Activated CD4-positive, alpha-beta memory T cell treated with anti-CD3 and anti-CD28 coated beads, Interleukin-2, amount 10 ng/mL, durations not matched to agents 7 days and 5 days (primary cell): ENCODE measurements at regions not wholly inside any gene's neighbourhood (a gene's known extent, or its start where the extent isn't known, plus 50 kb on each side); places are given as distances from the start of the nearest gene placed in this dataset.

ENCODE experiments used
- CTCF ChIA-PET: fragments of 350-600 bp; sonication (Branson Sonifier 250); formaldehyde crosslinking; loops from one replicate; lab custom pipeline; 2021; ENCODE audit warnings: antibody characterized with exemption, inconsistent platforms; lab: Charles Lee
- POLR2A ChIA-PET: fragments of 350-600 bp; sonication (Branson Sonifier 250); formaldehyde crosslinking; loops from one replicate; lab custom pipeline; 2021; ENCODE audit warnings: antibody characterized with exemption; lab: Charles Lee
- DNase-seq: peaks from one replicate; pipeline ENCODE4 v3.0.0-alpha.2; 2020
- H3K27ac Mint-ChIP-seq: one replicate; pipeline ENCODE4 v1.8.0; 2021; ENCODE audit warnings: mild to moderate bottlenecking, mixed read lengths
- H3K27me3 Mint-ChIP-seq: one replicate; pipeline ENCODE4 v1.8.0; 2021; ENCODE audit warnings: mixed read lengths
- H3K36me3 Mint-ChIP-seq: one replicate; pipeline ENCODE4 v1.8.0; 2021; ENCODE audit warnings: low read depth, mixed read lengths
- H3K4me1 Mint-ChIP-seq: one replicate; pipeline ENCODE4 v1.8.0; 2021; ENCODE audit warnings: mixed read lengths
- H3K4me3 Mint-ChIP-seq: one replicate; pipeline ENCODE4 v1.8.0; 2021; ENCODE audit warnings: mild to moderate bottlenecking, mixed read lengths
- H3K9me3 Mint-ChIP-seq: one replicate; pipeline ENCODE4 v1.8.0; 2021; ENCODE audit warnings: mixed read lengths

DNA sequence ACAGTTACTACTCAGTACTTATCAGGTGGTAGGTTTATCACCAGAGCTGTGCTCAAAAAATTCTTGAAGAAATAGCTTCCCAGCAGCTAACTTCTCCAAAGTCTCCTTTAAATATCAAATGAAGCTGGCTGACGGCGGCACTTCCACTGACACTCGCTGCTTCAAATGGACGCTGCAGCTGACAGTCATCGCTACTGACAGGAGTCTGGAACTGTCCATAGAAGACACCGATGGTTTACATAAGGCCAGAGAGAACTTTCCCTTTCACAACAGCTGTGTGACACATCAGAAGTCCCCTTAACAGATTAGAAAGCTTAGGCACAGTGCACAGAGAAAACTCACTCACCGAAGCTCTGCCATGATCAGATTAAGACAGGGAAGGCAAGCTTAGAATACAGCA is 270.2 kb downstream of the SHOX2 start:
- POLR2A ChIA-PET = no interaction called here
- H3K4me1 Mint-ChIP-seq = no peaks in the 10 kb centered on the region

DNA sequence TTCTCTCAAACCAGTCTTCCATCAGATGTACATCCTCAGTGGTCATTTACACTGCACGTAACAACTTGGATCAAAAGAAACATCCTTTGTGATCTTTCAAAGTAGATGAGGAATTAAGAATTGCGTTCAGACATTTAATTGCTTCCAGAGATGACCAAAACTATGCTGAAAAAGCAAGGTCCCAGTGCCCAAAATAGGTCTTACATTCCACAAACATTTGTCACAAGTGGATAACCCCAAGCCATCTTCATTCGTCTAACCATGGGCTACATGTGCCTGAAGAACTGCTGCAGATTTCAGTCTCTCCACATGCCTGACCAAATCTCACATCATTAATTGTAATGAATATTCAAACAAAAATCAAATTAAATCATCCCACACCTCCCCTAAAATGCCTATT is 273.6 kb downstream of the SHOX2 start:
- Mint-ChIP-seq H3K27me3 (no peaks in the 10 kb centered on the region), H3K27ac (no peak overlapping the region), H3K9me3 (peaks cover 2% of the 10 kb centered on the region), H3K4me3 (no peak overlapping the region), H3K4me1 (no peaks in the 10 kb centered on the region), H3K36me3 (no peaks in the 10 kb centered on the region)
- ChIA-PET POLR2A (no interaction called here), CTCF (no interaction called here)
- DNase-seq = no peak

More for the DNA sequence above, 270.2 kb downstream of the SHOX2 start:
- no peaks in the 10 kb centered on the region for H3K36me3 Mint-ChIP-seq
- H3K27me3 Mint-ChIP-seq = no peaks in the 10 kb centered on the region
- no peak for DNase-seq
- H3K4me3 Mint-ChIP-seq = no peak overlapping the region
- CTCF ChIA-PET = no interaction called here
- H3K27ac Mint-ChIP-seq = no peak overlapping the region
- no peaks in the 10 kb centered on the region for H3K9me3 Mint-ChIP-seq

DNA sequence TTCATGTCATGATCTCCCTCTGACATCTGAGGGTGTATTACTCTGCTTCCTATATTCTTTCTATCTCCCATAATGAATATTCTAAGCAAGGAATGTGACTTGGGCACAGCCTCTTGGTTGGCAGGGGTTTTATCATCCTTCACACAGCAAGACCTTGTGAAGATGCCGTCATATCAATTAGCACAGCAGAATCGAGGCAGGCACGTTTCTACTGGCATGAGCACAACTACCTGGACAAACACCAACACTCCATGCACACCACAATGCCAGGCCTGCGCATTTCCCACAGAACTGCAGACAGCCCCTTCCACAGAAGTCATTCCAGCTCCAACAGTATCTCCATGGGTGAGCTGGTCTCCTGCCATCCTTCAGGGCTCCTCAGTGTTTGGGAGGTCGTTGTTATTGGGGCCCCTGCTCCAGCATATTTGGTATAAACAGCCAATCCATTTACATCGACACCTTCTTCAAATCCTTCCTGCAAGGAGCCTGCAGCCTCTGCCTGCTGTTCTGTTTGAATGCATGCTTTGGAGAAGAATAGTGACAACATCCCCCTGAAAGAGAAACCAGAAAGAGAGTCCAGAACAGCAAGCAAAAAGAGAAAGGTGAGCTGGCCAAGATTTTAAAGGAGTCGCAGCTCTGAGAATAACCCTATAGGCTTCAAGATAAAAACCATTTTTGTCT is 275.5 kb downstream of the SHOX2 start:
- Mint-ChIP-seq H3K36me3 (no peaks in the 10 kb centered on the region), H3K4me1 (no peaks in the 10 kb centered on the region), H3K27me3 (no peaks in the 10 kb centered on the region), H3K27ac (no peak overlapping the region), H3K9me3 (peaks cover 2% of the 10 kb centered on the region), H3K4me3 (no peak overlapping the region)
- DNase-seq = no peak
- ChIA-PET POLR2A (no interaction called here), CTCF (no interaction called here)

GRCh38 chr3:157829786-157830185 is 276.4 kb downstream of the SHOX2 start:
- H3K4me3 Mint-ChIP-seq = no peak overlapping the region
- H3K4me1 Mint-ChIP-seq = no peaks in the 10 kb centered on the region
- no peaks in the 10 kb centered on the region for H3K27me3 Mint-ChIP-seq
- no peak overlapping the region for H3K27ac Mint-ChIP-seq
- ChIA-PET CTCF (no interaction called here), POLR2A (no interaction called here)
- peaks cover 2% of the 10 kb centered on the region for H3K9me3 Mint-ChIP-seq
- no peak for DNase-seq
- H3K36me3 Mint-ChIP-seq = no peaks in the 10 kb centered on the region

- H3K27me3 Mint-ChIP-seq = no peaks in the 10 kb centered on the region
- DNase-seq = no peak
- H3K9me3 Mint-ChIP-seq = peaks cover 2% of the 10 kb centered on the region
- ChIA-PET POLR2A (no interaction called here), CTCF (no interaction called here)
- no peak overlapping the region for H3K27ac Mint-ChIP-seq
- no peaks in the 10 kb centered on the region for H3K4me1 Mint-ChIP-seq
- H3K4me3 Mint-ChIP-seq = no peak overlapping the region
- no peaks in the 10 kb centered on the region for H3K36me3 Mint-ChIP-seq
Observed at GRCh38 chr3:157824281-157824680, 281.9 kb downstream of the SHOX2 start.

DNA sequence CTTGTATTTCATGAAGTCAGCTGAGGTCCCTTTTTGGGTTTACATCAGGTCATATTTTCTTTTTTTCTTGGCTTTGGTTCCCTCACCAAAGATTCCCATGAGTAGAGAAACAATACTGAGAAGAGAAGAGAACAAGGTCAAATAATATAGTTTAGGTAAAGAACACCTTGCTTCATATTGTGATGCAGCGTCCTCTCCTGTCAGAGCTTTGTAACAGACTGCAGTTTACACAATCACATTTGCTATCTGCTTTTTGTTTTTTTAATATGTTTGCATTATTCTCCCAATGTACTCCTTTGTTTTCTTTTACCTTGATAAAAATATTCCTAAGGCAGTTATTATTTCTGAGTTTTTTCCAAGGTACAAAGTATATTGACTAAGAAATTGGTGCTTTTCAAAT is 283.2 kb downstream of the SHOX2 start:
- Mint-ChIP-seq H3K4me1 (no peaks in the 10 kb centered on the region), H3K36me3 (no peaks in the 10 kb centered on the region), H3K9me3 (no peaks in the 10 kb centered on the region), H3K27me3 (no peaks in the 10 kb centered on the region), H3K27ac (no peak overlapping the region), H3K4me3 (no peak overlapping the region)
- CTCF ChIA-PET = no interaction called here
- no peak for DNase-seq
- POLR2A ChIA-PET = no interaction called here

GRCh38 chr3:157820157-157820517 is 286.1 kb downstream of the SHOX2 start:
- no peaks in the 10 kb centered on the region for H3K9me3 Mint-ChIP-seq
- H3K4me3 Mint-ChIP-seq = no peak overlapping the region
- no peaks in the 10 kb centered on the region for H3K4me1 Mint-ChIP-seq
- ChIA-PET CTCF (no interaction called here), POLR2A (no interaction called here)
- DNase-seq = no peak
- no peak overlapping the region for H3K27ac Mint-ChIP-seq
- no peaks in the 10 kb centered on the region for H3K27me3 Mint-ChIP-seq
- H3K36me3 Mint-ChIP-seq = no peaks in the 10 kb centered on the region

- no peak for DNase-seq
- H3K27ac Mint-ChIP-seq = no peak overlapping the region
- no peak overlapping the region for H3K4me3 Mint-ChIP-seq
- CTCF ChIA-PET = no interaction called here
- POLR2A ChIA-PET = no interaction called here
- no peaks in the 10 kb centered on the region for H3K36me3 Mint-ChIP-seq
- no peaks in the 10 kb centered on the region for H3K9me3 Mint-ChIP-seq
- no peaks in the 10 kb centered on the region for H3K27me3 Mint-ChIP-seq
- no peaks in the 10 kb centered on the region for H3K4me1 Mint-ChIP-seq
Observed at GRCh38 chr3:157819270-157820156, 286.7 kb downstream of the SHOX2 start.

- DNase-seq = no peak
- Mint-ChIP-seq H3K4me1 (no peaks in the 10 kb centered on the region), H3K9me3 (no peaks in the 10 kb centered on the region), H3K27ac (no peak overlapping the region), H3K27me3 (no peaks in the 10 kb centered on the region), H3K36me3 (no peaks in the 10 kb centered on the region), H3K4me3 (no peak overlapping the region)
- ChIA-PET CTCF (no interaction called here), POLR2A (no interaction called here)
Observed at GRCh38 chr3:157816896-157817295, 289.3 kb downstream of the SHOX2 start.

GRCh38 chr3:157816296-157816695 is 289.9 kb downstream of the SHOX2 start:
- Mint-ChIP-seq H3K9me3 (no peaks in the 10 kb centered on the region), H3K4me1 (no peaks in the 10 kb centered on the region), H3K27me3 (no peaks in the 10 kb centered on the region), H3K4me3 (no peak overlapping the region), H3K27ac (no peak overlapping the region), H3K36me3 (no peaks in the 10 kb centered on the region)
- DNase-seq = no peak
- CTCF ChIA-PET = no interaction called here
- POLR2A ChIA-PET = no interaction called here

- Mint-ChIP-seq H3K27me3 (no peaks in the 10 kb centered on the region), H3K4me3 (no peak overlapping the region), H3K9me3 (no peaks in the 10 kb centered on the region), H3K4me1 (no peaks in the 10 kb centered on the region), H3K36me3 (no peaks in the 10 kb centered on the region), H3K27ac (no peak overlapping the region)
- ChIA-PET CTCF (no interaction called here), POLR2A (no interaction called here)
- no peak for DNase-seq
Observed at GRCh38 chr3:157815739-157816138, 290.5 kb downstream of the SHOX2 start.

DNA sequence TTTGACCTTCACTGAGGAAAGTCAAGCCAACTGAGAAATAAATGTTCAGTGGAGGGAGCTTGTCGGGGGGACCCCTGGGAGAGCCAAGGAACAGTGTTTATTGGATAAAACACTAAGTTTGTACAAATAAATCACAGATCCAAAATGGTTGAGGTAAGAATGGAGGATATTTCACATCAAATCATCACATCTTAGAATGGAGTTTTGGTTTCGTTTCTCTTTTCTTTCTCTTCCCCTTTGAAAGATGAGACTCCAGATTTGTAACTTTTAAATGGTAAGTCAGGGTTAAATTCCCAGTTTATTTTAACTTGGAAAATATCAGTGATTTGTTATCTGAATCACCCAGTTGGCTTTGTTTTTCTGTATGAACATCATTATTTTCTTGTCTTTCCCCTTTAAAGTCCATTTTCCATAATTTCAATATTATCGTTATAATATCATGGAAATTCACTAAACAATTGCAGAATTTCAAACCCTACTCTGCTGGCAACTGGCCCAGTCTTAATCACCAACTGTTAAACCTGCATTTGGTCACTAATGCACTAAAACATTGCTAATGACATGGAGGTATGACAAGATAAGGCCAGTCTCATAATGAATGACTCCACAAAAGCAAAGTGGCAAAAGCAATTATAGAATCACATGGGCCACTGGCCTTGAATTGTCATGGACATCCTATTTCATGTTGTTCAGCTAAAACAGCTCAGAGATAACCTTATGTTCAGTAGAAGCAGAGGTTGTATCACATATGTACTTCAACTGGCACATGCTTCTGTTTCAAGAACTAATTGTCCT is 295.1 kb downstream of the SHOX2 start:
- no peaks in the 10 kb centered on the region for H3K27me3 Mint-ChIP-seq
- H3K36me3 Mint-ChIP-seq = no peaks in the 10 kb centered on the region
- ChIA-PET CTCF (no interaction called here), POLR2A (no interaction called here)
- no peaks in the 10 kb centered on the region for H3K4me1 Mint-ChIP-seq
- no peak overlapping the region for H3K27ac Mint-ChIP-seq
- H3K9me3 Mint-ChIP-seq = no peaks in the 10 kb centered on the region
- H3K4me3 Mint-ChIP-seq = no peak overlapping the region
- no peak for DNase-seq

DNA sequence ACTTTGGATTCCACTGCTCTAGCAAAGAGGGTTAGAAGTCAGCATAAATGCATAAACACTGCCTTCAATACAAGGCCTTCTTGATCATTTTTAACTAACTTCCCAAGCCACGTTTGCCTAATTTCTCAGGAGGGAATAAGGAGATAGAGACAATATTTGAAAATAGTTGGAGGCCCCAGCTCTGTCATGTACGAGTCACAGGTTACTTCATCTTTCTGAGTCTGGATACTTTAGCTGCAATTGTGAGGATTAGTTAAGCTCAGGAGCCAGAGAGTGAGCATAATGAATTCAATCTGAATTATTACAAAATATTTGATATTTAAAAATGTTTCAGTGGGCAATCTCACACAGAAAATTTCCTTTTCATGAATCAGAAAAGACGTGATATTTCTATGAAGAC is 298.9 kb downstream of the SHOX2 start:
- Mint-ChIP-seq H3K36me3 (no peaks in the 10 kb centered on the region), H3K27me3 (no peaks in the 10 kb centered on the region), H3K4me1 (no peaks in the 10 kb centered on the region), H3K9me3 (no peaks in the 10 kb centered on the region), H3K27ac (no peak overlapping the region), H3K4me3 (no peak overlapping the region)
- ChIA-PET POLR2A (no interaction called here), CTCF (no interaction called here)
- DNase-seq = no peak
